ENCODE measurements at regions not wholly inside any gene's neighbourhood (a gene's known extent, or its start where the extent isn't known, plus 50 kb on each side); places are given as distances from the start of the nearest gene placed in this dataset.

GRCh38 chr9:108072740-108073139 lies 583.2 kb upstream of the KLF4 start:
- TF ChIP-seq CTCF (IDR thresholded peaks at IDR 0.05) (no peak), POLR2A (IDR thresholded peaks at IDR 0.05) (no peak)

Measured in right lobe of liver (tissue), 4 donors.